GM23338 (cell line): ENCODE measurements at regions not wholly inside any gene's neighbourhood (a gene's known extent, or its start where the extent isn't known, plus 50 kb on each side); places are given as distances from the start of the nearest gene placed in this dataset.

Experiments
- CTCF ChIP-seq, 2 experiments: fragments of 200-600 bp in 1 of 2; sonication (generic) in 1 of 2; conservative IDR thresholded peaks; 2 replicates each; pipeline versions ENCODE4 v1.5.1 to v1.6.1; 2016 to 2017; ENCODE audit warnings: antibody characterized with exemption in 2 of 2, low read depth in 2 of 2, mild to moderate bottlenecking in 2 of 2, moderate library complexity in 1 of 2
- EZH2 ChIP-seq: fragments of 200-600 bp; sonication (generic); IDR thresholded peaks from one replicate; pipeline ENCODE4 v1.8.0; 2017; ENCODE audit warnings: antibody characterized with exemption, mild to moderate bottlenecking, low read depth; ENCODE audit not compliant: unreplicated experiment
- EZH2phosphoT487 ChIP-seq: fragments of 200-600 bp; sonication (generic); IDR thresholded peaks from one replicate; pipeline ENCODE4 v1.8.1; 2018; ENCODE audit warnings: antibody characterized with exemption; ENCODE audit not compliant: unreplicated experiment
- POLR2AphosphoS5 ChIP-seq: IDR thresholded peaks from 2 replicates; pipeline ENCODE4 v1.6.1; 2016; ENCODE audit warnings: antibody characterized with exemption, low read depth

DNA sequence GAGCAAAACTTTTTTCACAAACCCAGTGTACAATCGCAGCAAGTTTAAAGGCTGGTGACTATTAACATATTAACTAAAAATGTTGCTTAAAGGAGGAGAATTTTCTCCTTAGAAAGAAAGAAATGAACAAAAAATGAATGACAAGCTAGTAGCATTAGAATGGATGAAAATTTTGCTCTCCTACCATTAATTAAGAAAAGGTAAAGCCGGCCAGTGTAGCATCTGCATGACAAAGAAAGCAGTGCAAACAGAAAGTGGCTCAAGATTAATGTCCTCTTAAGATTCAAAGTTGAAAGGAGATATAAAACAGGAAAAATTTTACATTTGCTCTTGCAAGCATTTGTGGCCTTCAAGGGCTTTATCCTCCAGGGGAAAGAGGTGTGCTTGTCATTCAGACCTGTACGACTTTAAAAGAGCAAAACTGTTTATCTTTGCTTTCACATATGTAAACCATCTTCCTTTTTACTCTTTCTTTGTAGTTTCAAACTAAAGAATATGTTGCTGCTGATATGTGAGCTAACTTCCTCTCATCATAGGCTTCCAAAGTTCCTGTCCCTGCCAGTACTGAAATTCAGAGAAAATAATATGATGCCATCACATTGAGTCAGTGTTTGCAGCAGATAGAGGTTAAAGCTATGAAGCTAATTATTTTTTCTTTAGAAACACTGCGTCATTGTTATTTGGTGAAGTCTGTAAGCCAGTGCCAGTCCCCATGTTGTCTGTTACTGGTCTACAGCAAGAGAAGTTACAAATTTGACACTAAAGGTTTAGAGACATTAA, 439.1 kb upstream of the GRM7 start:
- TF ChIP-seq EZH2 (no peak), EZH2phosphoT487 (no peak), CTCF (conservative IDR thresholded peaks at IDR 0.05; ENCODE audit: low read depth in 2 of 2) (no peak), POLR2AphosphoS5 (no peak)
